Sigmoid colon (tissue), 6 donors: ENCODE measurements at regions not wholly inside any gene's neighbourhood (a gene's known extent, or its start where the extent isn't known, plus 50 kb on each side); places are given as distances from the start of the nearest gene placed in this dataset.

ENCODE experiments used
- DNase-seq: peaks from one replicate; pipeline ENCODE4 v3.0.0-alpha.2; 2019
- H3K27ac ChIP-seq, 4 donors: fragments of 200-600 bp; sonication (generic); one replicate each; pipeline ENCODE4 v1.5.1; 2016 to 2019; ENCODE audit warnings: mild to moderate bottlenecking in 1 of 4
- H3K27me3 ChIP-seq, 3 donors: fragments of 200-600 bp; sonication (generic); one replicate each; pipeline ENCODE4 v1.5.1; 2019; ENCODE audit warnings: mild to moderate bottlenecking in 1 of 3
- H3K36me3 ChIP-seq, 4 donors: fragments of 200-600 bp; sonication (generic); one replicate each; pipeline ENCODE4 v1.5.1; 2016 to 2019
- H3K4me1 ChIP-seq, 4 donors: fragments of 200-600 bp; sonication (generic); one replicate each; pipeline ENCODE4 v1.5.1; 2017 to 2019
- H3K4me3 ChIP-seq, 4 donors: fragments of 200-600 bp; sonication (generic); one replicate each; pipeline ENCODE4 v1.5.1; 2017 to 2019; ENCODE audit warnings: mild to moderate bottlenecking in 2 of 4, moderate library complexity in 1 of 4
- H3K9me3 ChIP-seq, 4 donors: fragments of 200-600 bp in 3 of 4; sonication (generic) in 3 of 4; one replicate each; pipeline versions ENCODE4 v1.5.1 to v1.6.1; 2013 to 2019
- CTCF ChIP-seq, 4 experiments: fragments of 450-650 bp in 3 of 4; fragments of 200-600 bp in 1 of 4; IDR thresholded peaks; one replicate each; pipeline ENCODE4 v1.5.1; 2016 to 2019; ENCODE audit warnings: antibody characterized with exemption in 4 of 4, mild to moderate bottlenecking in 3 of 4, moderate library complexity in 2 of 4
- EP300 ChIP-seq, 4 donors: sonication (generic); formaldehyde crosslinking; IDR thresholded peaks; one replicate each; pipeline ENCODE4 v1.6.1; 2017; ENCODE audit warnings: antibody characterized with exemption in 4 of 4
- POLR2A ChIP-seq, 2 donors: fragments of 450-650 bp; IDR thresholded peaks; one replicate each; pipeline ENCODE4 v1.6.1; 2016; ENCODE audit warnings: antibody characterized with exemption in 2 of 2, mild to moderate bottlenecking in 2 of 2, moderate library complexity in 2 of 2
- POLR2AphosphoS5 ChIP-seq, 4 donors: sonication (generic); formaldehyde crosslinking; IDR thresholded peaks; one replicate each; pipeline ENCODE4 v1.6.1; 2017; ENCODE audit warnings: antibody characterized with exemption in 4 of 4
- WGBS, 2 donors: extraction: QIAGEN DNeasy Blood & Tissue Kit; methylation state at CpG; one replicate each; pipeline ENCODE4 v1.1.7; 2013; 5-methylcytosine and 5-hydroxymethylcytosine counted together
- intact Hi-C: fragments of 100-400 bp; cut with DNase I; formaldehyde crosslinking; loops from one replicate; pipeline ENCODE4 v1.15.1; 2023
- donor health status: healthy with polysubstance abuse.
- donor health status: healthy.

GRCh38 chr11:33557201-33557600, 143.4 kb downstream of the C11orf91 start:
- WGBS, 2 donors: 26 to 51% methylated on average over 1 of the region's 1 CpG

GRCh38 chr11:33554219-33554618, 146.4 kb downstream of the C11orf91 start:
- Histone ChIP-seq H3K9me3 (no peaks in the 10 kb centered on the region), H3K36me3 (no peaks in the 10 kb centered on the region), H3K27ac (no peak overlapping the region), H3K4me3 (no peak overlapping the region), H3K4me1 (no peaks in the 10 kb centered on the region), H3K27me3 (no peaks in the 10 kb centered on the region)
- no peak for DNase-seq
- WGBS, 2 donors: 81 to 87% methylated on average over 7 of the region's 7 CpGs
- intact Hi-C loops: no loop called here
- TF ChIP-seq CTCF (IDR thresholded peaks at IDR 0.05) (no peak), POLR2AphosphoS5 (IDR thresholded peaks at IDR 0.05) (no peak), POLR2A (IDR thresholded peaks at IDR 0.05) (no peak), EP300 (IDR thresholded peaks at IDR 0.05) (no peak)

More at GRCh38 chr11:33557201-33557600, 143.4 kb downstream of the C11orf91 start:
- no peaks in the 10 kb centered on the region for H3K4me1 ChIP-seq
- H3K36me3 ChIP-seq: no peaks in the 10 kb centered on the region
- TF ChIP-seq POLR2A (IDR thresholded peaks at IDR 0.05): no peak
- no peak for TF ChIP-seq POLR2AphosphoS5 (IDR thresholded peaks at IDR 0.05)
- no peak overlapping the region for H3K4me3 ChIP-seq
- no peak for DNase-seq
- intact Hi-C loops: no loop called here
- no peaks in the 10 kb centered on the region for H3K27me3 ChIP-seq
- H3K9me3 ChIP-seq: no peaks in the 10 kb centered on the region
- H3K27ac ChIP-seq: no peak overlapping the region

GRCh38 chr11:33553486-33553885, 147.1 kb downstream of the C11orf91 start:
- Histone ChIP-seq H3K36me3 (no peaks in the 10 kb centered on the region), H3K27me3 (no peaks in the 10 kb centered on the region), H3K4me3 (no peak overlapping the region), H3K27ac (no peak overlapping the region), H3K9me3 (no peaks in the 10 kb centered on the region), H3K4me1 (no peaks in the 10 kb centered on the region)
- intact Hi-C loops: no loop called here
- no peak for TF ChIP-seq POLR2AphosphoS5 (IDR thresholded peaks at IDR 0.05)
- no peak for TF ChIP-seq POLR2A (IDR thresholded peaks at IDR 0.05)
- no peak for TF ChIP-seq EP300 (IDR thresholded peaks at IDR 0.05)
- no peak for TF ChIP-seq CTCF (IDR thresholded peaks at IDR 0.05)
- WGBS, 2 donors: 56 to 72% methylated on average over 1 of the region's 1 CpG
- no peak for DNase-seq

- DNase-seq: no peak
- Histone ChIP-seq H3K9me3 (no peaks in the 10 kb centered on the region), H3K36me3 (no peaks in the 10 kb centered on the region), H3K27ac (no peak overlapping the region), H3K4me3 (no peak overlapping the region), H3K27me3 (no peaks in the 10 kb centered on the region), H3K4me1 (no peaks in the 10 kb centered on the region)
- no peak for TF ChIP-seq POLR2AphosphoS5 (IDR thresholded peaks at IDR 0.05)
- no peak for TF ChIP-seq EP300 (IDR thresholded peaks at IDR 0.05)
- no peak for TF ChIP-seq CTCF (IDR thresholded peaks at IDR 0.05)
- no peak for TF ChIP-seq POLR2A (IDR thresholded peaks at IDR 0.05)
- WGBS, 2 donors: 83 to 89% methylated on average over 3 of the region's 3 CpGs
- intact Hi-C loops: loop anchor here (1.0 kb wide), 1 partner anchor 9 kb away; no protein-coding TSS in a partner anchor
Observed at GRCh38 chr11:33552756-33553155, 147.9 kb downstream of the C11orf91 start.

GRCh38 chr11:33551051-33551450, 149.6 kb downstream of the C11orf91 start:
- no peaks in the 10 kb centered on the region for H3K9me3 ChIP-seq
- no peak overlapping the region for H3K4me3 ChIP-seq
- intact Hi-C loops: no loop called here
- DNase-seq: no peak
- H3K36me3 ChIP-seq: no peaks in the 10 kb centered on the region
- TF ChIP-seq POLR2A (IDR thresholded peaks at IDR 0.05): no peak
- TF ChIP-seq POLR2AphosphoS5 (IDR thresholded peaks at IDR 0.05): no peak
- TF ChIP-seq CTCF (IDR thresholded peaks at IDR 0.05): no peak
- TF ChIP-seq EP300 (IDR thresholded peaks at IDR 0.05): no peak
- no peaks in the 10 kb centered on the region for H3K27me3 ChIP-seq
- H3K4me1 ChIP-seq: no peaks in the 10 kb centered on the region
- WGBS, 2 donors: 64 to 78% methylated on average over 3 of the region's 3 CpGs
- no peak overlapping the region for H3K27ac ChIP-seq
